Bronchial epithelial cell (primary cell): ENCODE measurements at regions not wholly inside any gene's neighbourhood (a gene's known extent, or its start where the extent isn't known, plus 50 kb on each side); places are given as distances from the start of the nearest gene placed in this dataset.
A peak's percentile ranks its signal among the peaks of the same experiment; 100 is the strongest.

Source experiments
- DNase-seq: peaks from one replicate; pipeline ENCODE4 v3.0.0-alpha.2; 2010; ENCODE audit warnings: low read depth
- FAIRE-seq: peaks from 2 replicates; lab custom pipeline; 2011; peaks lifted over from hg19 to GRCh38; lab: Jason Lieb, UNC
- H3K27me3 ChIP-seq: 2 replicates; pipeline ENCODE4 v1.5.1; 2011; ENCODE audit warnings: low read length; ENCODE audit not compliant: control insufficient read depth, insufficient read depth
- H3K36me3 ChIP-seq: 2 replicates; pipeline ENCODE4 v1.5.1; 2011; ENCODE audit warnings: low read length; ENCODE audit not compliant: control insufficient read depth, insufficient read depth
- H3K4me3 ChIP-seq: 2 replicates; pipeline ENCODE4 v1.5.1; 2011; ENCODE audit warnings: mild to moderate bottlenecking, low read depth, low read length, control low read depth
- TF ChIP-seq, protein P1 (sequence below): IDR thresholded peaks from 2 replicates; pipeline ENCODE4 v1.5.1; 2011; ENCODE audit warnings: mild to moderate bottlenecking, moderate library complexity, low read length, control low read depth, inconsistent platforms; ENCODE audit not compliant: insufficient read depth, severe bottlenecking

DNA sequence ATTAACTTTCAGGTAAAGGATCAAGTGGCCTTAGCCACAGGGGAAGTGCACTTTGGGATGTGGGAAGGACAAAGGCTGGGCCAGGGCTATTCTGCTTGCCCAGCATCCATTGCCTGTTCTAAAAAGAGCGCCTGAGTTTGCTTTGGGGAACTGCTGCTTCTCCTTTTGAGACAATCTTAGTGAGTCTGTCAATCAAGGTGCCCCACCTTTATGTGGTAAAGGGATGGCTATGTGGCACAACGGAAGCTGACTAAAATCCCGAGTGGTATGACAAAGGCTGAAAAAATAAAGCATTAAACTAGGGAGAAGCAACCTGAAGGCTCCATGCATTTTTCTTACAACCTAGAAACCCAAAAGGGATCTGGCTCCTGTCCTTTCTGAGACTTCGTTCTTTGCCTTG lies 540.5 kb downstream of the SLC4A3 start:
- FAIRE-seq (no peak), DNase-seq (no peak)
- no peaks in the 10 kb centered on the region for H3K36me3 ChIP-seq
- H3K4me3 ChIP-seq = no peak overlapping the region
- TF ChIP-seq, protein P1, sequence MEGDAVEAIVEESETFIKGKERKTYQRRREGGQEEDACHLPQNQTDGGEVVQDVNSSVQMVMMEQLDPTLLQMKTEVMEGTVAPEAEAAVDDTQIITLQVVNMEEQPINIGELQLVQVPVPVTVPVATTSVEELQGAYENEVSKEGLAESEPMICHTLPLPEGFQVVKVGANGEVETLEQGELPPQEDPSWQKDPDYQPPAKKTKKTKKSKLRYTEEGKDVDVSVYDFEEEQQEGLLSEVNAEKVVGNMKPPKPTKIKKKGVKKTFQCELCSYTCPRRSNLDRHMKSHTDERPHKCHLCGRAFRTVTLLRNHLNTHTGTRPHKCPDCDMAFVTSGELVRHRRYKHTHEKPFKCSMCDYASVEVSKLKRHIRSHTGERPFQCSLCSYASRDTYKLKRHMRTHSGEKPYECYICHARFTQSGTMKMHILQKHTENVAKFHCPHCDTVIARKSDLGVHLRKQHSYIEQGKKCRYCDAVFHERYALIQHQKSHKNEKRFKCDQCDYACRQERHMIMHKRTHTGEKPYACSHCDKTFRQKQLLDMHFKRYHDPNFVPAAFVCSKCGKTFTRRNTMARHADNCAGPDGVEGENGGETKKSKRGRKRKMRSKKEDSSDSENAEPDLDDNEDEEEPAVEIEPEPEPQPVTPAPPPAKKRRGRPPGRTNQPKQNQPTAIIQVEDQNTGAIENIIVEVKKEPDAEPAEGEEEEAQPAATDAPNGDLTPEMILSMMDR = no peak
- H3K27me3 ChIP-seq = no peaks in the 10 kb centered on the region

DNA sequence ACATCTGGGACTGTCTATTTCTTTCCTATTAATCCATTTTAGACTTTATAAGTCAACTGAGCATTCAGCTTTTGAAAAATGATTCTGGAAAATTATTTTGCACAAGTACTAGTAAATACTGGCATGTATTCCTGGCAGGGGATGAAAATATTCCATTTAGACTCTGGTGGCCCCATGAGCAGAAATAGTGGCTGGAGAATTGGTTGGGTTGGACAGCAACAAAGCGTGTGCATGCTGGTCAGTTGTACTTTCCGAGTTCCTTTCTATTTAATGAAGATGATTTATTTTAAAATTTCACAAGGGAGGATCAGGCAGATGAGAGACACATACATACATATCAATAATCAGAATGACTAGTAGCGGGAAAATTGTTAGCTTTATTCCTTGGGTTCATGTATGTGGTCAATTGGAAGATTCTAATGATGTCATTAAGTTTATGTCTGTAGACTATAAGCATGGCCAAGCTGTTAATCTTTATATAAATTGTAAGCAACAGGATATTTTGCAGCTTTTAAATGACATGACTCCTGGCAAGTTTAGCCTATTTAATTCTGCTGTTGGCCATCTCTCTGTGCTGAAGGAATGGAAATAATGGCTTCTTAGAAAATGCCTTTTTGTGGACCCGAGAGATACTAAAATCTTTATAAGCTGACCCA lies 541.6 kb downstream of the SLC4A3 start:
- FAIRE-seq (no peak), DNase-seq (no peak)
- H3K4me3 ChIP-seq = no peak overlapping the region
- TF ChIP-seq, protein P1 = no peak
- no peaks in the 10 kb centered on the region for H3K27me3 ChIP-seq
- H3K36me3 ChIP-seq = no peaks in the 10 kb centered on the region

DNA sequence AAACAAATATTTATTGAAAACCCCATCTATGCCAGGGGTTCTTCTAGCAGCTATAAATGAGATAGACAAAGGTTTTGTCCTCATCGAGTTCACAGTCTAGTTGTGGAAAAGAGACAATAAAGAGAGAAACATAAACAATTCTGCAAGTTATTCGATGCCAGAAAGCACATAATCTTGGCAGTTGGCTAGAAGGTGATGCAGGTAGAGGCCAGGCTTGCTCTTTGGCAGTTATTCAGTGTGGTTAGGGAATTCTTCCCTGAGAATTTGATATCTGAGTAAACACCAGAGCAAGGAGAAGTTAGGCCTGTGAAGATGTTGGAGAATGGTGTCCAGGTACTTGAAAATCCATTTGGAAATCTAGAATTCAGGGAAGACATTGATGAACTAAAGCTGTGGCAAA lies 547.4 kb downstream of the SLC4A3 start:
- DNase-seq = no peak
- no peaks in the 10 kb centered on the region for H3K27me3 ChIP-seq
- FAIRE-seq = no peak
- no peaks in the 10 kb centered on the region for H3K36me3 ChIP-seq
- no peak overlapping the region for H3K4me3 ChIP-seq
- TF ChIP-seq, protein P1 = no peak

DNA sequence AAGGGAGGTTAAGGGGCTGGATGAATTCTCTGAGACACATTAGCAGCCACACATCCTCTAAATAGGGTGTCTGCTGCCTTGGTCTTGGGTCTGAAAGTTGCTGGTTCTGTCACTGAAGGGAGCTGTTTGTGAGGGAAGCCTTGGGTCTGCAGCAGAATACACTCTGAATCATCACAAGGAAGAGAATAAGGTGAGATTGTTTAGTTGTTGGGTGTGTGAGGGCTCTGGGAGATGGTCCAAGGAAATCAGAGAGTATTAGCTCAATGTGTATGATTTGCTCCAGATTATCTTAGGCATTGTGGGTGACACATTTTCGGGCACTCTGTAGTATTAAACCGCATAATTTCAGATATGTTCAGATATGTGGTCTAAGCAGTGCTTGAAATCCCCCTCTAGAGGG lies 548.5 kb downstream of the SLC4A3 start:
- Histone ChIP-seq H3K36me3 (no peaks in the 10 kb centered on the region), H3K27me3 (no peaks in the 10 kb centered on the region), H3K4me3 (no peak overlapping the region)
- FAIRE-seq = peak; percentile 52
- peak; percentile 45 for DNase-seq
- TF ChIP-seq, protein P1 = no peak

DNA sequence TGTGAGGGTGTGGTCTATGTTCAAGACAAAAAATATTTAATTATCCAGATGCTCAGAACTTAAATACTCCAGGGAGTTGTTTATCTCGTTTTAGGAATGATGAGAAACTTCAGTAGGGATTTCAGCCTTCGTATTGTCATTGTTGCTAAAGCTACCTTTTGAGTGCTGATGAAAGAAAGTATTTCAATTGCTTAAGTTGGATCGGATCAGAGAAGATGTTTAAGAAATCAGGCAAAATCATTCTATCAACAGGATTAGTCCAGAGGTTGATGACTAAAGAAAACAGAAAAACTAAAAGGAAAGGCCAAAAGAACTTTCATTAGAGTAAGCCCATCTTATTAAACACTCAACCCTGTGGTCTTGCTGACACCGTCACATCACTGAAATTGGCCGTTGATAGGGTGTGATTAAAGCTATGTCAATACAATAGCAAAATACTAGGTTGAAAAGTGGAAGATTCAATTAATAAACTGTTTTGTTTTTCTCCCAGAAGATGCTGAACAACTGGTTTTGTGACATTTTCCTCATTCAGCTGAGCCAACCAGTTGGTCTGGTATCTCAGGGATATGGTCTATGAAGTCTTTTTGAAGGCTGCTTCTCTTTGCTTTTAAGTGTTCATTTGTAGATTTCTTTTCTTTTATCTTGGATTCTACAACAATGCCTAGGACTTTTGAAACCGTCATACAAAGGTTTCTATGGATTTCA lies 551.7 kb downstream of the SLC4A3 start:
- DNase-seq = peak; percentile 46
- no peak overlapping the region for H3K4me3 ChIP-seq
- TF ChIP-seq, protein P1 = no peak
- H3K27me3 ChIP-seq = no peaks in the 10 kb centered on the region
- FAIRE-seq = peak; percentile 47
- H3K36me3 ChIP-seq = no peaks in the 10 kb centered on the region
